ENCODE measurements at regions not wholly inside any gene's neighbourhood (a gene's known extent, or its start where the extent isn't known, plus 50 kb on each side); places are given as distances from the start of the nearest gene placed in this dataset.

- TF ChIP-seq, protein P1, sequence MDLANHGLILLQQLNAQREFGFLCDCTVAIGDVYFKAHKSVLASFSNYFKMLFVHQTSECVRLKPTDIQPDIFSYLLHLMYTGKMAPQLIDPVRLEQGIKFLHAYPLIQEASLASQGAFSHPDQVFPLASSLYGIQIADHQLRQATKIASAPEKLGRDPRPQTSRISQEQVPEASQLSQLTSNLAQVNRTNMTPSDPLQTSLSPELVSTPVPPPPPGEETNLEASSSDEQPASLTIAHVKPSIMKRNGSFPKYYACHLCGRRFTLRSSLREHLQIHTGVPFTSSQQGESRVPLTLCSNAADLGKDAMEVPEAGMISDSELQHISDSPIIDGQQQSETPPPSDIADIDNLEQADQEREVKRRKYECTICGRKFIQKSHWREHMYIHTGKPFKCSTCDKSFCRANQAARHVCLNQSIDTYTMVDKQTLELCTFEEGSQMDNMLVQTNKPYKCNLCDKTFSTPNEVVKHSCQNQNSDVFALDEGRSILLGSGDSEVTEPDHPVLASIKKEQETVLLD (IDR thresholded peaks at IDR 0.05), result peak; percentile 62; the same call in 1 of the 2 replicates
- peak; percentile 42; the same call in 1 of the 2 replicates for TF ChIP-seq HMBOX1 (IDR thresholded peaks at IDR 0.05)
- TF ChIP-seq SNIP1 (IDR thresholded peaks at IDR 0.05; ENCODE audit: low read depth), result 0 out of 2 replicates have a peak, but pooled peaks have one; percentile 51
- peak; percentile 85 for TF ChIP-seq ARID1B (IDR thresholded peaks at IDR 0.05)
- peak; percentile 79 for TF ChIP-seq NFE2 (IDR thresholded peaks at IDR 0.05; ENCODE audit: low read depth)
- peak; percentile 44; the same call in 1 of the 2 replicates for TF ChIP-seq LEF1 (IDR thresholded peaks at IDR 0.05)
- peak; percentile 96 for TF ChIP-seq DMBX1 (CRISPR knock-in tag; IDR thresholded peaks at IDR 0.05; ENCODE audit: borderline replicate concordance)
- 0 out of 2 replicates have a peak, but pooled peaks have one; percentile 15 for TF ChIP-seq TCF3 (CRISPR knock-in tag; IDR thresholded peaks at IDR 0.05)
- TF ChIP-seq POLR2B (IDR thresholded peaks at IDR 0.05; ENCODE audit: low read depth, partially characterized antibody), result peak; percentile 48
- TF ChIP-seq THRB (CRISPR knock-in tag; conservative IDR thresholded peaks at IDR 0.05), result 0 out of 2 replicates have a peak, but pooled peaks have one; percentile 7
- peak; percentile 83 for TF ChIP-seq VEZF1 (CRISPR knock-in tag; IDR thresholded peaks at IDR 0.05)
- 0 out of 2 replicates have a peak, but pooled peaks have one; percentile 37 for TF ChIP-seq ZNF398 (CRISPR knock-in tag; IDR thresholded peaks at IDR 0.05)
- TF ChIP-seq BACH1 (tag; IDR thresholded peaks at IDR 0.05), result peak; percentile 82; the same call in 1 of the 2 replicates
- peak; percentile 93 for TF ChIP-seq MEF2D (tag; conservative IDR thresholded peaks at IDR 0.05; ENCODE audit: low read depth)
Observed at GRCh38 chr15:22710831-22711341, 75.6 kb upstream of the NIPA1 start (continued).

All from K562 (cell line).